ENCODE measurements at regions not wholly inside any gene's neighbourhood (a gene's known extent, or its start where the extent isn't known, plus 50 kb on each side); places are given as distances from the start of the nearest gene placed in this dataset.

GRCh38 chr20:17867131-17867925 is 101.3 kb downstream of the SNX5 start:
- TF ChIP-seq EZH2 (IDR thresholded peaks at IDR 0.05) (no peak), POLR2AphosphoS5 (IDR thresholded peaks at IDR 0.05; ENCODE audit: borderline replicate concordance, low read depth, low read length) (no peak)

All from SK-N-MC (cell line).